Panc1 (cell line): ENCODE measurements at regions not wholly inside any gene's neighbourhood (a gene's known extent, or its start where the extent isn't known, plus 50 kb on each side); places are given as distances from the start of the nearest gene placed in this dataset.

Experiments used
- ATAC-seq: fragments of 200-7000 bp; cut with Tn5 transposase; 2 replicates; pipeline ENCODE4 v1.9.1; 2020; ENCODE audit warnings: mild to moderate bottlenecking, moderate library complexity
- BruUV-seq: library from RNA; stranded (reverse); fragments of 400-500 nt; replicated peaks from 2 replicates; lab custom pipeline; 2021; lab: Mats Ljungman, UMichigan
- CTCF ChIA-PET: fragments of 300-600 bp; sonication (Branson Sonifier 250); formaldehyde crosslinking; loops from one replicate; lab custom pipeline; 2022; ENCODE audit warnings: antibody characterized with exemption; lab: Charles Lee
- POLR2A ChIA-PET: fragments of 300-600 bp; sonication (Branson Sonifier 250); formaldehyde crosslinking; loops from one replicate; lab custom pipeline; 2022; ENCODE audit warnings: antibody characterized with exemption; lab: Charles Lee
- DNase-seq: peaks from one replicate; pipeline ENCODE4 v3.0.0-alpha.2; 2010; ENCODE audit warnings: low read depth, low spot score
- H3K27ac ChIP-seq: 2 replicates; pipeline ENCODE4 v1.5.1; 2011; ENCODE audit warnings: mild to moderate bottlenecking, low read length, inconsistent platforms
- H3K27me3 ChIP-seq: fragments of 200-500 bp; sonication (Bioruptor generic); 2 replicates; pipeline ENCODE4 v1.6.0; 2014; ENCODE audit warnings: low read length, inconsistent platforms; ENCODE audit not compliant: control insufficient read depth, insufficient read depth
- H3K36me3 ChIP-seq: fragments of 200-500 bp; sonication (Bioruptor generic); 2 replicates; pipeline ENCODE4 v1.5.1; 2014; ENCODE audit warnings: inconsistent platforms, mild to moderate bottlenecking, low read length, moderate library complexity; ENCODE audit not compliant: control insufficient read depth, insufficient read depth
- H3K4me1 ChIP-seq: 2 replicates; pipeline ENCODE4 v1.5.1; 2011; ENCODE audit warnings: inconsistent platforms, mild to moderate bottlenecking, low read length, moderate library complexity; ENCODE audit not compliant: control insufficient read depth, insufficient read depth
- H3K4me3 ChIP-seq, 2 experiments: 2 replicates each; pipeline ENCODE4 v1.5.1; 2011 to 2012; ENCODE audit warnings: low read depth in 2 of 2, low read length in 2 of 2, mild to moderate bottlenecking in 2 of 2, inconsistent platforms in 1 of 2, moderate library complexity in 1 of 2
- H3K9me3 ChIP-seq: fragments of 200-500 bp; sonication (Bioruptor generic); 2 replicates; pipeline ENCODE4 v1.5.1; 2014; ENCODE audit warnings: low read depth, mild to moderate bottlenecking, inconsistent platforms, low read length, moderate library complexity; ENCODE audit not compliant: control insufficient read depth, insufficient read depth
- POLR2AphosphoS5 ChIP-seq: IDR thresholded peaks from 2 replicates; pipeline ENCODE4 v1.6.1; 2012; ENCODE audit warnings: mild to moderate bottlenecking, low read depth, low read length, moderate library complexity
- SIN3A ChIP-seq: IDR thresholded peaks from 2 replicates; pipeline ENCODE4 v1.6.1; 2012; ENCODE audit warnings: low read depth, mild to moderate bottlenecking, low read length, moderate library complexity, borderline replicate concordance; ENCODE audit not compliant: insufficient read depth
- TCF7L2 ChIP-seq: IDR thresholded peaks from 2 replicates; pipeline ENCODE4 v1.6.1; 2011; ENCODE audit warnings: mild to moderate bottlenecking, low read depth, low read length, inconsistent platforms
- in situ Hi-C: cut with HindIII; loops from 2 replicates; pipeline ENCODE4 v1.10.0; 2016; ENCODE audit warnings: low sequenced_read_pairs, low pct_unique_long_range_greater_than_20kb
- intact Hi-C: fragments of 100-400 bp; cut with micrococcal nuclease; formaldehyde crosslinking; loops from one replicate; pipeline ENCODE4 v1.10.0; 2022; ENCODE audit not compliant: unreplicated experiment
- TF ChIP-seq, protein P1 (sequence below), 2 experiments: IDR thresholded peaks; 2 replicates each; pipeline ENCODE4 v1.6.1; 2011 to 2012; ENCODE audit warnings: low read depth in 2 of 2, control low read depth in 1 of 2, low read length in 1 of 2, mild to moderate bottlenecking in 1 of 2, moderate library complexity in 1 of 2; ENCODE audit not compliant: insufficient read depth in 1 of 2
- TF ChIP-seq, protein P2 (sequence below): fragments of 450-650 bp; IDR thresholded peaks from 2 replicates; pipeline ENCODE4 v1.5.1; 2017; ENCODE audit warnings: mild to moderate bottlenecking

DNA sequence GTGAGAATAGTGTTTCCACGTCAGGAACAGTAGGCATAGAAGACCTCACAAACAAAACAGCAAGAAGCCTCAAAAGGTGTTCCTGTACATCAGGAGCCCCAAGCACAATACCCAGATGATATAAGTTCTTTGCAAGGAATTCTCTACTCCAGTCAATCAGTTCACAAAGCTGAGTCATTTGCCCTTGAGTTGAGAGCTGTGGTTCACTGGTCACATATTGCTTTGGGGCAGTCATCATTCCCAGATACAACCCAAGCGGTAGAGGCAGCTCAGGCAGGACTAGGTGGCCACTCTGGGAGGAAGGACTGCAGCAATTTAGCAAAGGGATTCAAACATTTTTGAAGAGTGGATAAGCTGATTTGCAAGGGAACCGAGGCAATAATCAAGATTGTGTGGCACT, 551.5 kb upstream of the ZFP42 start:
- no peaks in the 10 kb centered on the region for H3K4me1 ChIP-seq
- POLR2A ChIA-PET: no interaction called here
- intact Hi-C loops (no loop called here), in situ Hi-C loops (no loop called here)
- no peak for TF ChIP-seq POLR2AphosphoS5
- TF ChIP-seq, protein P1, sequence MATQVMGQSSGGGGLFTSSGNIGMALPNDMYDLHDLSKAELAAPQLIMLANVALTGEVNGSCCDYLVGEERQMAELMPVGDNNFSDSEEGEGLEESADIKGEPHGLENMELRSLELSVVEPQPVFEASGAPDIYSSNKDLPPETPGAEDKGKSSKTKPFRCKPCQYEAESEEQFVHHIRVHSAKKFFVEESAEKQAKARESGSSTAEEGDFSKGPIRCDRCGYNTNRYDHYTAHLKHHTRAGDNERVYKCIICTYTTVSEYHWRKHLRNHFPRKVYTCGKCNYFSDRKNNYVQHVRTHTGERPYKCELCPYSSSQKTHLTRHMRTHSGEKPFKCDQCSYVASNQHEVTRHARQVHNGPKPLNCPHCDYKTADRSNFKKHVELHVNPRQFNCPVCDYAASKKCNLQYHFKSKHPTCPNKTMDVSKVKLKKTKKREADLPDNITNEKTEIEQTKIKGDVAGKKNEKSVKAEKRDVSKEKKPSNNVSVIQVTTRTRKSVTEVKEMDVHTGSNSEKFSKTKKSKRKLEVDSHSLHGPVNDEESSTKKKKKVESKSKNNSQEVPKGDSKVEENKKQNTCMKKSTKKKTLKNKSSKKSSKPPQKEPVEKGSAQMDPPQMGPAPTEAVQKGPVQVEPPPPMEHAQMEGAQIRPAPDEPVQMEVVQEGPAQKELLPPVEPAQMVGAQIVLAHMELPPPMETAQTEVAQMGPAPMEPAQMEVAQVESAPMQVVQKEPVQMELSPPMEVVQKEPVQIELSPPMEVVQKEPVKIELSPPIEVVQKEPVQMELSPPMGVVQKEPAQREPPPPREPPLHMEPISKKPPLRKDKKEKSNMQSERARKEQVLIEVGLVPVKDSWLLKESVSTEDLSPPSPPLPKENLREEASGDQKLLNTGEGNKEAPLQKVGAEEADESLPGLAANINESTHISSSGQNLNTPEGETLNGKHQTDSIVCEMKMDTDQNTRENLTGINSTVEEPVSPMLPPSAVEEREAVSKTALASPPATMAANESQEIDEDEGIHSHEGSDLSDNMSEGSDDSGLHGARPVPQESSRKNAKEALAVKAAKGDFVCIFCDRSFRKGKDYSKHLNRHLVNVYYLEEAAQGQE (IDR thresholded peaks at IDR 0.05; ENCODE audit: insufficient read depth in 1 of 2, low read depth in 2 of 2, low read length in 1 of 2): no peak
- TF ChIP-seq TCF7L2: no peak
- DNase-seq (no peak), ATAC-seq (no peak)
- H3K27me3 ChIP-seq: no peaks in the 10 kb centered on the region
- H3K4me3 ChIP-seq: no peak overlapping the region
- no peaks in the 10 kb centered on the region for H3K36me3 ChIP-seq
- no TSS peak for BruUV-seq
- H3K27ac ChIP-seq: no peak overlapping the region
- CTCF ChIA-PET: no interaction called here
- no peaks in the 10 kb centered on the region for H3K9me3 ChIP-seq

DNA sequence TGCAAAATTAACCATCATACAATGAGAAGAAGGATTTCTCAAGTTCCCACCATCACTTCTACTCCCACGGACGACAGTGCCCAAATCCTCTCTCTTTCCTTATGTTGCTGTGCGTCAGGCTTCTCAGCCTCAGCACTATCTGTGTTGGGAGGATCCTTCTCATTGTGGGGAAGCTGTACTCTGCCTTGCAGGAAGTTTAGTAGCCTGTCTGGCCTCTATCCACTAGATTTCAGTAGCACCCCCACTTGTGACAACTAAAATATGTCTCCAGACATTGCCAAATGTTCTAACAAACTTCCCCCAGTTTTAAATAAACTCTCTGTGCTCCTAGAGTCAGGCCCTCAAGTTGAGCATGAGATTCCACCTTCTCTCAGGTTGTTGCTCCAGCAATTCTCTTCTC, 545.9 kb upstream of the ZFP42 start:
- BruUV-seq: no TSS peak
- POLR2A ChIA-PET: no interaction called here
- no peaks in the 10 kb centered on the region for H3K4me1 ChIP-seq
- no peaks in the 10 kb centered on the region for H3K36me3 ChIP-seq
- ATAC-seq (no peak), DNase-seq (no peak)
- CTCF ChIA-PET: interaction anchor here (0.6 kb wide), 1 partner anchor 115 kb away, joined by 5 read pairs; no protein-coding TSS in a partner anchor
- H3K27me3 ChIP-seq: no peaks in the 10 kb centered on the region
- intact Hi-C loops: no loop called here
- in situ Hi-C loops: no loop called here
- no peaks in the 10 kb centered on the region for H3K9me3 ChIP-seq
- no peak overlapping the region for H3K27ac ChIP-seq
- no peak overlapping the region for H3K4me3 ChIP-seq
- TF ChIP-seq TCF7L2 (no peak), POLR2AphosphoS5 (no peak), SIN3A (no peak)
- TF ChIP-seq, protein P2, sequence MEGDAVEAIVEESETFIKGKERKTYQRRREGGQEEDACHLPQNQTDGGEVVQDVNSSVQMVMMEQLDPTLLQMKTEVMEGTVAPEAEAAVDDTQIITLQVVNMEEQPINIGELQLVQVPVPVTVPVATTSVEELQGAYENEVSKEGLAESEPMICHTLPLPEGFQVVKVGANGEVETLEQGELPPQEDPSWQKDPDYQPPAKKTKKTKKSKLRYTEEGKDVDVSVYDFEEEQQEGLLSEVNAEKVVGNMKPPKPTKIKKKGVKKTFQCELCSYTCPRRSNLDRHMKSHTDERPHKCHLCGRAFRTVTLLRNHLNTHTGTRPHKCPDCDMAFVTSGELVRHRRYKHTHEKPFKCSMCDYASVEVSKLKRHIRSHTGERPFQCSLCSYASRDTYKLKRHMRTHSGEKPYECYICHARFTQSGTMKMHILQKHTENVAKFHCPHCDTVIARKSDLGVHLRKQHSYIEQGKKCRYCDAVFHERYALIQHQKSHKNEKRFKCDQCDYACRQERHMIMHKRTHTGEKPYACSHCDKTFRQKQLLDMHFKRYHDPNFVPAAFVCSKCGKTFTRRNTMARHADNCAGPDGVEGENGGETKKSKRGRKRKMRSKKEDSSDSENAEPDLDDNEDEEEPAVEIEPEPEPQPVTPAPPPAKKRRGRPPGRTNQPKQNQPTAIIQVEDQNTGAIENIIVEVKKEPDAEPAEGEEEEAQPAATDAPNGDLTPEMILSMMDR: no peak

DNA sequence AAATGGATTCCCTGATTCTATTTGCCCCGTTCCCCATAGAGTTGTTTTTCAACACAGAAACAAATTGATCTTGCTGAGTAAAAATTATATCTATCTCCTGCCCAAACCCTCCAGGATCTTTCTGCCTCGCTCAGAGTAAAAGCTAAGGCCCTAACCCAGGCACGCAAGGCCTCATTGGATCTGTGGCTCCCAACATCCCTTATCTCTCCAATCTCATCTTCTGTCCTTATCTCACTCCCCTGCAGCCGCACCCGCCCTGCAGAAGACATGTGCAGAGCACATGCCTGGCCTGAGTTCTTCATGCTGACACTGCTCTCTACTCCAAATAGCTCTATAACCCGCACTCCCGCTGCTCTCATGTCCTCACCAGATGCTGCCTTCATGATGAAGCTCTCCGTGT, 543.8 kb upstream of the ZFP42 start:
- TF ChIP-seq SIN3A (no peak), POLR2AphosphoS5 (no peak), TCF7L2 (no peak)
- TF ChIP-seq, protein P2: no peak
- TF ChIP-seq, protein P1 (IDR thresholded peaks at IDR 0.05; ENCODE audit: insufficient read depth in 1 of 2, low read depth in 2 of 2, low read length in 1 of 2): no peak
- ATAC-seq (no peak), DNase-seq (no peak)
- BruUV-seq: no TSS peak
- no peaks in the 10 kb centered on the region for H3K9me3 ChIP-seq
- CTCF ChIA-PET: no interaction called here
- no peaks in the 10 kb centered on the region for H3K4me1 ChIP-seq
- POLR2A ChIA-PET: no interaction called here
- no peaks in the 10 kb centered on the region for H3K27me3 ChIP-seq
- in situ Hi-C loops (no loop called here), intact Hi-C loops (no loop called here)
- no peak overlapping the region for H3K27ac ChIP-seq
- H3K4me3 ChIP-seq: no peak overlapping the region
- H3K36me3 ChIP-seq: no peaks in the 10 kb centered on the region
